Stimulated activated CD8-positive, alpha-beta memory T cell treated with anti-CD3 and anti-CD28 coated beads, Interleukin-12 subunit alpha, Interleukin-12 subunit beta, amount 100 ng/mL, for 1 hour (primary cell): ENCODE measurements at regions not wholly inside any gene's neighbourhood (a gene's known extent, or its start where the extent isn't known, plus 50 kb on each side); places are given as distances from the start of the nearest gene placed in this dataset.

ENCODE experiments used
- DNase-seq: peaks from one replicate; pipeline ENCODE4 v3.0.0-alpha.2; 2020; ENCODE audit warnings: low read depth

DNA sequence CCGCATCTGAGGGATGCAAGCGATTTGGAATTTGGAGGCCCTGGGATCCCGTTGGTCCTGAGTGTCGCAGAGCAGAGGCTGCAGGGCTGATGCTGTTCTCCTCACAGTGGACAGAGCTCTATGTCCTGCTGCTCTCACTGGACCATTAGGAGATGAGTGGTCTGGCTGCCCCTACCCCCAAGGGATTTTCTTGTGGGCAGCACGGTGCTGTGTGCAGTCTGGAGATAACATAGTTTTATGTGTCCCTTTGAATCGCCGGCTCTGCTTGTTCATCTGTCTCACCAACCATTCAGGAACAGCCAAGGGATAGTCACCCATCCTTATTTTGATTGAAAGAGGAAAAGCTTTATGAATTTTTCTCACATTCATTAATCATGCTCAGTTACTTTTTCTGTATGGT, 49.9 kb downstream of the CHRM3 start:
- no peak for DNase-seq

DNA sequence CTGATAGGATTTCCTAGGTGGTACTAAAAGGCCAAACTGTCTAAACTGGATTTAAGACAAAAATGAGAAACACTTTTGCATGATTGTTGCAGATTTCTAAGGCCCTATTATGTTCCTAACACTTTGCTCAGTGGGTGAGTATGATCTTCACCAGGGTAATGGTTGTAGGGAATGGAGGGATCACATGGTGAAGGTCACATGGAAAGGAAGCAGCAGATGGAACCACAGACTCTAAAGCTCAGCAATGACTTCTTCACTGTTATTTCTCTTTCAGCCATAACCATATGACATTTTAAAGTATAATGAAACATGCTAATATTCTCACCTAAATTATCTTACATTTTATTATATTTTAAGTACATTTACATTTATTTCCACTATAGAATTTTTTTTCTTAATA, 51.5 kb downstream of the CHRM3 start:
- DNase-seq, result no peak

DNA sequence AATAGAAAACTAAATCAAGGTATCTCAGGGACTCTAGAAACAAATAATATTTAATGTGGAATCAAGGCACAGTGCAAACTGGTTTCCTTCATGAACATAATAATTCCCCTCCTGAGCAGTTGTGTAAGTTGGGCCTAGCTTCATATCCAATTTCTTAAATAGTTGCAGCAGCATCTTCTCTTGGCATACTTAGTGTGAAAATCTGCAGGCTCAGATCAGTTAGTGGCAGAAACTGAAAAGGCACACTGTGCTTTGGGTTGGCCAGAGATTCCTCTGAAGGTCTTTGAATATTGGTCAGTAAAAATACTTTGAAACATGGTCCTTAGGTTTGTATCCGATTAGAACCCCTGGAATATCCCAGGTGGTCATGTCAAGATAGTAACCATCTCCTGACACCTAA, 52.5 kb downstream of the CHRM3 start:
- DNase-seq, result no peak

DNA sequence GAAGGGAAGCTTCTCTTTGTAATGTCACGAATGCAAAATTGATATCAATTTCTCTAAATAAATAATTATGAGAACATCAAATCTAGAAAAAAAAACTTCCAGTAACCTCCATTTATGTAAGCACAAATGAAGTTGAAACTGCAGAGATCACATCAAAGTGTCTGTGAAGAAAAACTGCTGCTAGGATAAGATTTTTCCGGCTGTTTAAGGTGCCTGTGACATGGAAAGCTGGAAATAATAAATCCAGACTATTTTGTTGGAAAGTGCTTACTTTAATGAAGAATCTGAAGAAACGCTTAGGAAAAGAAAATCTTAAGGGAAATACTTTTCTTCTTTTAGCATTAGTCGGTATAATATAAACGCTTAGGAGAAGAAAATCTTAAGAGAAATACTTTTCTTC, 57.0 kb downstream of the CHRM3 start:
- no peak for DNase-seq

DNA sequence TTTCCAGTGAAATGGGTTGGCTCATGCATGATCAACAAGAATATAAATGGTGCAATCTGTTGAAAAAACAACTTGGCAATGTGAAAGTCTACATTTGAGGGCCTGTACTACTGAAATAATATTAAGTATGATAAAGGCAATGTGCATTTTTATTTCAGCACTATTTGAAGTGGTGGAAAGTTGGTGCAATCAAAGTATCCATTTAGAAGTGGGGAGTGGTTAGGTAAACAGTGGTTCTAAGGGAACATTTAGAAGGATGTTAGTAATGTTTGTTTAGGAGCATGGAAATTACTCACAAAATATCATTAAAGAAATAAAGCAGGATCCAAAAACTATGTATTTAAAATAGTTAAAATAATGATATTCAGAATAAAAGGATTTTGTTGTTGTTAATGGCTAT, 60.2 kb downstream of the CHRM3 start:
- no peak for DNase-seq

DNA sequence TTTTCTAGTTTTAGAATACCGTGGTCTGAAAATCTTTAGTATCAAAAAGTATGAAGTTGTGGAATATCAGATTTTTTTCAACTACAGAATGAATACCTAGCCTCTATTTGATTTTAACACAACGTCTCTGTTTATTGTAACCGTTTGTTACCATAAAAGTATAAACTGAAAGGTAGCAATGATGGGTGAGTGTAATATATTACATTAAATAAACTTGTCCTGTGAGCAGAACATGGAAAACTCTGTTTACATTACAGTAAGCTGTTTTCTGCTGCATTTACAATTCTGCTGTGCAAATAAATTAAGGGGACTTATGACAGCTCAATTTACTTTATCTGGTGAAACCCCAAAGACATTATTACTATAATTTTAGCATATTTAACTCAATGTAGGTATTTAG, 62.5 kb downstream of the CHRM3 start:
- DNase-seq, result no peak

DNA sequence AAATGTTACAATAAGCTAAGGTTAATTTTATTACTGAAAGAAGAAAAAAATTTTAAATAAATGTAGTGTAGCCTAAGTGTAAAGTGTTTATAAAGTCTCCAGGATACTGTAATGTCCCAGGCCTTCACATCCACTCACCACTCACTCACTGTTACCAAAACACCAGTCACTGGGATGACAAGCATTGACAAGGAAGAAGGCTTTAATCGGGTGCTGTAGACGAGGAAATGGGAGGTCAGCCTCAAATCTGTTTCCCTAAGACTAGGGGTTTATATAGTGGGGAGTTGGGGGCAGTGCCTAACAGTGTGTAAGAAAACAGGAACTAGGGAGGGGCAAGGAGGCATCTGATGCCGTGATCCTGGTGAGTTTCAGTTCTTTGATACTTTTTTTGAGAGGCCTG, 69.4 kb downstream of the CHRM3 start:
- no peak for DNase-seq

DNA sequence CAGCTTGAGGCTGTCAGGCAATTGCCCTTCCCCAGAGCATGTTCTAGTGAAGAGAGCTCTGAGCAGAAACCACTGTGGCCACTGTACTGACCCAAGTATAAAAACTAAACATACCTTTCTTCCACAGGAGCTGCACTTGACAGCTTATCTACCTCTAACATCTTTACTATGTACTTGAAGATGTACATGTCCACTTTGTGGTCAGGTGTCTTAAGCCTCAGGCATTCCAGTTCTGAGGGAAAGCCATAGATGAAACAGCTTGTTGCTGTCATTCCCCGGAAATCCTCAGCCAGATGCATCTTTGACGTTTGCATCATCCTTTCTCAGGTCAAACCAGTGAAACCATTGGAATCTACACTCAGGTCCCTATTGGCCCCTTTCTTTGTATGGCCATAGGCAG, 70.4 kb downstream of the CHRM3 start:
- DNase-seq, result no peak

DNA sequence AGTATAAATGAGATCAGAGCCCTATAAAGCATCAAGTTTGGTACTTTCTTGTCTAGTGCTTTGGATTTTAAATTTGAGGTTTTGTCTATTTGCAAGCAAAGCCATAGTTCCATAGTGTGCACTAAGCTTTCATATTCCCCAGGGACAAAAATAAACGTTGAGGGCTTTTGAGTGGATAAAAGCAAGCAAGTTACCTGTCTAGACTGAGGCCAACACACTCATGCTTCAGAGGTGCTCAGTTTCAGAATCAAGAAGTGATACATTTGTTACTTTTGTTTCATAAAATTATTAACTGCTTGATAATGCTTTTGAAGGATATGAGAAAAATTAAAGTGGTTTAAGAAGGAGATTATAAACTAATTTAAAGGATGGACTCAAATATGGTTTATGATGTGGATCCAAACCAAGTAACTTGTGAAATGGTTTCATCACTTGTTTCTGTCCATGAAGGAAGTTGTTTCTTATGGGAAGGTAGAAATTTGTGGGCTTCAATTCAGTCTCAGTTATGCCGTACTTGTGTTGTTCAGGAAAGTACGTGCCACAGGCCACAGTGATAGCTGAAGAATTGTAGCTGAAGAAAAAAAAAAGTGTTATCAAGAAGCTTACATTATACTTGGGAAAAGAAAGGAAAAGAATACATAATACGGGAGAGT, 71.2 kb downstream of the CHRM3 start:
- DNase-seq, result no peak

DNA sequence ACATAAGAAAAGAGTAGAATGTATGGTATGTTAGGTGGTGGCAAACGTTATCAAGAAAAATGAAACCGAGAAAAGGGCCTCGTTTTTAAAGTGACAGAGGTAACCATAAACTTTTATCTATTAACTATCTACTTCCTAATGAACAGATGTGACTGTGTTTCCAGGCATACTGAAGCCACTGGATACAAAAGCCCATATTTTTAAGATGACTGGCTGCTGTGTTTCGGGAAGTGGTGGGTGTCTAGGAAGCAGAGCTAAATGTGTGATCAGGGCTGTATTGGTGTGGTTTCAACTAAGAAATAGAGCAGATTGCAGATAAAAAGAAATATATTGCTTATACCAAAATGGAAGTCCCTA, 71.8 kb downstream of the CHRM3 start:
- no peak for DNase-seq

DNA sequence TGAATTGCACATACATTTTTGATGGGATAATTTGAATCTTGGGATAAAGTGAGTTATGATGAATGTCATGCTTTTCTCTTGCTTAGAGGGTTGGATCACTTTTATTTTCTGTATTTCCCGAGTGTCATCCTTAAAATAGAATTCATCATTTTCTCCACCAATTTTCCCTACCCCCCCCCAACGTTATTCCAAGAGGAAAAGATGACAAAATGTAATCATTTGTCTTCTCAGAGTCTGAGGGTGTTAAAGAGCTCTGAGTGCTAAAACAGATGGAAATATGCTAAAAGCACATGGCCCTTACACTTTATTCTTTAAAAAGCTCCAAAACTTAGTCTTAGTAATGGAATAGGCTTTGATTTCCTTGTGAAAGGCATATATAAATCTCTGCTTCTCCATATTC, 81.4 kb downstream of the CHRM3 start:
- no peak for DNase-seq

DNA sequence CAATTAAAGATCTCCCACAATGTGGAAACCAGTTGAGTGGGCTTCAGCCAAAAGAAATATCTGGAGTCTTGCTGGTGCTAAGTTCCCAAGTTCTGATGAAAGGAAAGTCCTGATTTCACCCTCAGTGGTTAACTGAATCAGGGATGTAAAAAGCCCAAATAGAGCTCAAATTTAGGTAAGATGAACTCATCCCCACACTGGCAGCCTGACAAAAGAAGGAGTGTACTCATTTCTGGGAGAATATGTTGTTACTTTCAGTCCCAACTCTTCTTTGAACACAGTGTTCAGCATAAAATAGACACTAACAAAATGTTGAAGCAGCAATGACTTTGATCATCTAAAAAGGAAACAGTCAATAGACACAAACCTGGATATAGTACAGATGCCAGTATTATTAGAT, 91.7 kb downstream of the CHRM3 start:
- DNase-seq, result no peak

DNA sequence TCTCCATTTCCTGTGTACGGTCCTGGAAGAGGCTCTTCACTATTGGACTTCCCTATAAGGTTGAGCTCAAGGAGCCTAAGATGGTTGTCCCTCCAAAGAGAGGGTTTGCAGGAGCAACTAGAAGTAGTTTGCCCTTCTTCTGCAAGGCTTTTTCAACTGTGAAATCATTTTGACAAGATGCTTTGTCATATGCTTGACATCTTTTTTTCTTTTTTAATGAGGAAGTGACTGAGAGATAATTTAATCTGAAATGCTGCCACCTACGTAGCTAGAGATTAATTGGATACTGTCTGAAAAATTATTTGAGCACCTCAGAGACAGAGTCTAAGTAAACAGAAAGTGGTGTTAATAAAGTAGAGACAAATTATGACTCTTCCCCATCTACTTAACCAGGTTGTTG, 97.0 kb downstream of the CHRM3 start:
- DNase-seq, result no peak

DNA sequence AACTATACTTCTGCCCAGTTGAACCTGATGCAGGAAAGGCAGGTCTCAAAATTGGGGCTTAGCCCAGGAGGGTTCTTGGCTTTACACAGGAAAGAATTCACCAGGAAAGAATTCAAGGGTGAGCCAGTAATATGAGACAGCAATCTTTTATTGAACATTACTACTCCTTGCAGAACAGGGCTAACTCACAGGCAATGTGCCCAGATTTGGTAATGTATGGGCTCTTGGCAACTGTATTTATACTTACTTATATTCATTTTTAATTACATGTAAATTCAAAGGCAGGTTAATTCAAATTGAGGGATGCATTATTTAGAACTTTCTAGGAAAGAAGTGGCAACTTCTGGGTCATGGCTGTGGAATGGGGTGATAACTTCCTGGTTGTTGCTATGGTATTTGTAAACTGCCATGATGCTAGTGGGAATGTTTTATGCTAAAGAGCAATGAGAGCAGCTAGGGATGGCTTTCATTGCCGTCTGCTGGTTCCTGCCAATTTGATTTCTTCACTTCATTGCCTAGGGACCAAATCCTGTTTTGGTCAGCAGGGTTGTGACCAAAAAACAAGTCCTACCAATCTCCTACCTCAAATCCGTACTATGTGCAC, 107.5 kb downstream of the CHRM3 start:
- DNase-seq, result no peak

DNA sequence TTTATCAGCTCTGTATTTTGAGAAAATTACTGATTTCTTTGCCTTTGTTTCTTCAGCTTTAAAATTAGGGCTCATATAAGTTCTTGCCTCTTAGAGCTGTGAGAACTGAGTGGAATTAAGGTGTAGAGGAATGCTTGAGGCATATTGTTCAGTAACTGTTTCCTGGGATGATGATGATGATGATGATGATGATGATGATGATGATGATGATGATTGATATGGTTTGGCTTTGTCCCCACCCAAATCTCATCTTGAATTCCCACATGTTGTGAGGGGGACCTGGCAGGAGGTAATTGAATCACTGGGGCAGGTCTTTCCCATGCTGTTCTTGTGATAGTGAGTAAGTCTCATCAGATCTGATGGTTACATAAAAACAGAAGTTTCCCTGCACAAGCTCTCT, 118.7 kb downstream of the CHRM3 start:
- DNase-seq, result no peak

DNA sequence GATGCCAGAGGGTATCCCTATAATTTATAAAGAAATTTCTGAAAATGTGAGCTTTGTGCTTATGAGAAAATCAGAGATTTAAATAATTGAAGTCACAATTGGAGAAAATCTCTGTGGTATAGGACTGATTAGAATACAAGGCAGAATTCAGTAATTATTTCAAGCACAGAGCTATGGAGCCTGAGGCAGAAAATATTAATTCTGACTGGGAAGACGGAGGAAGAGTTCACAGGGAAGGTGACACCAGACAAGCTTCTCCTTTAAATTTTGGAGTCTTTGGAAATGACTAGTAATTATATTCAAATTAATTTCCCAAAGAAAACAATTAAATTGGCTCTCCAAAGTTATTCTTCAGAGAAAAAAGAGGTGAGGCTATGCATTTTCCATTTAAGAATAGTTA, 121.5 kb downstream of the CHRM3 start:
- DNase-seq, result no peak

DNA sequence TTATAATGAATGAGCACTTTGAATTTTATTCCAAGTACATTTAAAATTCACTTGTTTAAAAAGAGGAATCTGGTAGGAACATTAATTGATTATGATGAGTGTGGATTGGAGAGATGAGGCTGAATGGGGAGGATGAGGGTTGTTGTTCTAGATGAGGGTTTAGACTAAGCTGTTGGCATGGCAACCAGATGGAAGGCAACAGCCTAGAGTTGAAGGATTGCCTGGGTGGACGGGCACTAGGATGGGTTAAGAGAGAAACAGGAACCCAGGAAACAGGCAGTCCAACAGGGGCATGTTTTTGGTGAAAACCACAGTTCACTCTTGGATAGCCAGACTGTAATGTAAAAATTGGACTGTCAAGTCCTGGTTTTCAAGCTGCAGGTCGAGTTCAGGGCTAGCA, 125.5 kb downstream of the CHRM3 start:
- DNase-seq, result no peak

DNA sequence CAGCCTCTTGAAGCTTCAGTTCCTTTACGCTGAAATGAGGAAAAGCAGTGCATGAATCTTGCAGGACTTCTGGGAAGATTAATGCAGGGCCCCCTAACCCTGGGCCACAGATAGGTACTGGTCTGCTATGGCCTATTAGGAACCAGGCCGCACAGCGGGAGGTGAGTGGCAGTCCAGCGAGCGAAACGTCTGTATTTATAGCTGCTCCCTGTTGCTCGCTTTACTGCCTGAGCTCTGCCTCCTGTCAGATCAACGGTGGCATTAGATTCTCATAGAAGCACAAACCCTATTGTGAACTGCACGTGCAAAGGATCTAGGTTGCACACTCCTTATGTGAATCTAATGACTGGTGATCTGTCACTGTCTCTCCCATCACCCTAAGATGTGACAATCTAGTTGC, 130.2 kb downstream of the CHRM3 start:
- no peak for DNase-seq

DNA sequence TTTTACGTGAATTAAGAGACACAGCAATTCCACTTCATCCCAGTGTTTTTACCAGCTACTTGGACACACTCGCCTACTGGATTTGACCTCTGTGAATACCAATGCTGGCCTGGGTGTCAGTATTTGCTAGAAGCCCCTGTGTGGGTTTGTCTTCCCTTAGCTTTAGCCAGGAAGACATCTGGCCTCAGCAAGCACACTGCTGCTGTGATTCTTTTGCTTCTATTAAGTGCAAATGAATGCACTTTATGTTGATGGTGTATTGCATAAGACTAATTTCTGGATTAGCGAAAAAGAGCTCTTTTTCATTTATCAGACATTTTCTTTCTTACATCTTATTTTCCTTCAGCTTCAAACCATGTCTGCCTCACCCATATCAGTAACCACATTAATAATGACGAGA, 140.0 kb downstream of the CHRM3 start:
- no peak for DNase-seq

DNA sequence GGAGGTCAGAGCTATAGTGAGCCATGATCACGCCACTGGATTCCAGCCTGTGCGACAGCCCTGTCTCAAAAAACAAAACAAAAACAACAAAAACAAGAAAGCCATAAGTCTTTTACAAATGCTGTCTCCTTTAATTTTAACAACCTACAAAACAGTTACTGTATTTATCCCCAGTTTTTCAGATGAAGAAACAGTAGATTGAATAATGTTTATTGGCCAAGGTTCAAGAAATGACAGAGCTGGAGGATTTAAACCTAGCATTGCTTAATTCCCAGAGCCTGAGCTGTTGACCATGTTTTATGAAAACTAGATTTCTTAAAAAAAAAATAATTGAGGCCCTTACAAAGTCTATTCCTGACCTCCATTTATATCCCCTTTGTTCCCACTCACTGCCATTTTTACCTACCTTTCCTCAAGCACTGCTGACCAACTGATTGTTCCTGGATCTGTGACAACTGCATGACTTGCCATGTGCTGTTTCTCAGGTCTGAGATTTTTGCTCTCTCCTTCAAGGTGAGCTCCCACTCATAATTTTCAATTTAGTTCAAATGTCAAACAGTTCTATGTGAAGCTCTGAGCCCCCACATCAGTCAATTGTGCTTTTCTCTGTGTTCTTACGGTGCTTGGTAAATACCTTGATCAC, 140.8 kb downstream of the CHRM3 start:
- no peak for DNase-seq

DNA sequence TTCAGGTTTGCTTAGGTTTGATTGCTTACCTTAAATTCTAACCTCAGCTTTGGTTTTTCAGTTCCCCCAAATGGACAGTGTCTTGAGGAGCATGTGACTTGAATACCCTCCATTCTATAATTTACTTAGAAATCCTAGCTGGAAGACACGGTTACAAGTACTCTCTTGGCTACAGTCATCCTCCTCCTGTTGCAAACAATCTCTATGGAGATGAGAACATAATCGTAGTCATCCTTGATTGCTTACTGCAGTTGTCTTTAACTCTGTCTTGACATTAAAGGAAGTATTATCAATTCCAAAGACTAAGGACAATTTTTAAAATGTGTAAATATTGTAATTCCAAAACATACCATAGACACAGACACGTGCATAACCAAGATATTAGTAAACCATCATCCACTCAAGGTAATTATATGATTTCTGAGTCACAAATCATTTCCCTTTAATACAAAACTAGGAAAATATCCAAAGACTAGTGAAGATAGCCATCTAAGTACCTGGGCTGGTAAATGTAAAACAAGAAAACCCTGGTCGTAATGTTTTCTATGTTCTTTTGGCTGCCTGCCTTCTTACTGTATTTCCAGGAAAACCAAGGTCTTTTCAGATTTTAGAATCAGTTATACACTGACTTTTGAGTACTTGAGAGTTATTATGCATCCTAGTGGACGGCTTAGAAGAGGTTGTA, 149.9 kb downstream of the CHRM3 start:
- DNase-seq, result no peak

DNA sequence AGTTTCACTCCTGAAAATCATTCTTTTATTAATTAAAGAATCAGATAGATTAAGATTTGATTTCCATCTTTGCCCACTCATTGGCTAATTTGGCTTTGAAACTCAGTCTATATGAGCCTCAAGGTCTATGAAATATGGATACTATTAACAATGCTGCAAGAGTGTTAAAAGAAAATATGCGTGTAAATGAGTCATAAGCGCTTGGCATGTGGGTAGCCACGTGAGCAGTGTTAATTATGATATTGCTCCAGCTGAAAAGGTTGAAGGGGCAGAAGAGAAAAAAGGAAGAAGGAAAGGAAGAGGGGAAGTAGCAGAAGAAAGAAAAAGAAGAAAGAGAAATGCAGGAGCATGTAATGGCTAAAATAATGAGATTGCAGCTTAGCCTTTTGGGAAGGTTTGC, 151.4 kb downstream of the CHRM3 start:
- no peak for DNase-seq

DNA sequence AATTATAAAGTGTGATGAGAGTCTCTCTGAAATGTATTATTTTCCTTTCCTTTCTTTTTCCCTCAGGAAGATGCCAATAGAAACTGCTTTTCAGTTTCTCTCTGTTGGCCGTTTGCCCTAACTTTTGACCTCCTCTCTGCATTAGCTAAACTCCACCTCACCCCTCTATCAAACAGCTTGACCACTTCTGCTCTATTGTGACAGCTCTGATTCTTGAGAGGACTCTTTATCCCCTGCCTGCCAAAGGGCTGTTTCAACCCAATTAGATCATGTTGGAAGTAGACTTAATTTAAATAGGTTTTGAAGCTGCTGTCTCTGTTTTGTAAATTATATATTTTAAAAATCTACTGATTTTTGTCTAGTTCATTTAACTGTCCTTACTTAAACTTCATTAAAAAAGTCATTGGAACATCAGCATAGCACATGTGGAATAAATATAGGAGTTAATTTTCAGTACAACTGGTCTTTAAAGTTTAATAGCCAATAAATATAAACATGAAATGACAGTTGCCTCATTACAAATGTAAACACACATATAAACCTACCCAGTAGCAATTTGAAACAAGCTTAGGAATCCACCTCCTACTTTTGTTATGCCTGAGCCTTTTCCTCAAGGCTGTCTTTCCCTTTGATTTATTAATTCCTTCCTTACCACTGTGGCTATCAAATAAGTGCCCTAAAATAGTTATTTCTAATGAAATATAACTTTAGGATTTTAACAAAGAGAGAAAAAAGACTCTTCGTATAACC, 152.0 kb downstream of the CHRM3 start:
- no peak for DNase-seq
